Activated CD8-positive, alpha-beta T cell treated with anti-CD3 and anti-CD28 coated beads for 36 hours (primary cell): ENCODE measurements at regions not wholly inside any gene's neighbourhood (a gene's known extent, or its start where the extent isn't known, plus 50 kb on each side); places are given as distances from the start of the nearest gene placed in this dataset.

Source experiments
- ATAC-seq: fragments of 200-7000 bp; cut with Tn5 transposase; one replicate; pipeline ENCODE4 v1.10.0; 2021; ENCODE audit warnings: mild to moderate bottlenecking, moderate library complexity
- CTCF ChIA-PET: fragments of 350-600 bp; sonication (Branson Sonifier 250); formaldehyde crosslinking; loops from one replicate; lab custom pipeline; 2021; ENCODE audit warnings: antibody characterized with exemption; lab: Charles Lee
- POLR2A ChIA-PET: fragments of 350-600 bp; sonication (Branson Sonifier 250); formaldehyde crosslinking; loops from one replicate; lab custom pipeline; 2021; ENCODE audit warnings: antibody characterized with exemption; lab: Charles Lee
- DNase-seq: peaks from one replicate; pipeline ENCODE4 v3.0.0-alpha.2; 2020
- H3K27ac Mint-ChIP-seq: one replicate; pipeline ENCODE4 v1.8.0; 2021; ENCODE audit warnings: mild to moderate bottlenecking, mixed read lengths
- H3K27me3 Mint-ChIP-seq: one replicate; pipeline ENCODE4 v1.8.0; 2021; ENCODE audit warnings: mixed read lengths
- H3K36me3 Mint-ChIP-seq: one replicate; pipeline ENCODE4 v1.8.0; 2021; ENCODE audit warnings: low read depth, mixed read lengths
- H3K4me1 Mint-ChIP-seq: one replicate; pipeline ENCODE4 v1.8.0; 2021; ENCODE audit warnings: low read depth, mixed read lengths
- H3K4me3 Mint-ChIP-seq: one replicate; pipeline ENCODE4 v1.8.0; 2021; ENCODE audit warnings: mild to moderate bottlenecking, moderate library complexity, mixed read lengths
- H3K9me3 Mint-ChIP-seq: one replicate; pipeline ENCODE4 v1.8.0; 2021; ENCODE audit warnings: mixed read lengths
- CTCF ChIP-seq: fragments of 200-600 bp; IDR thresholded peaks from one replicate; pipeline ENCODE4 v1.8.0; 2022; ENCODE audit warnings: antibody characterized with exemption, mild to moderate bottlenecking
- intact Hi-C: fragments of 100-400 bp; cut with micrococcal nuclease; formaldehyde crosslinking; loops from one replicate; pipeline ENCODE4 v1.10.0; 2022

GRCh38 chr5:74122175-74122574 lies 496.2 kb downstream of the ARHGEF28 start:
- intact Hi-C loops, result no loop called here
- Mint-ChIP-seq H3K36me3 (no peaks in the 10 kb centered on the region), H3K27me3 (peaks cover 5% of the 10 kb centered on the region), H3K4me1 (no peaks in the 10 kb centered on the region), H3K4me3 (no peak overlapping the region), H3K9me3 (no peaks in the 10 kb centered on the region), H3K27ac (no peak overlapping the region)
- ChIA-PET CTCF (no interaction called here), POLR2A (no interaction called here)
- TF ChIP-seq CTCF, result no peak
- ATAC-seq (no peak), DNase-seq (no peak)

GRCh38 chr5:74120585-74120984 lies 494.6 kb downstream of the ARHGEF28 start:
- Mint-ChIP-seq H3K9me3 (no peaks in the 10 kb centered on the region), H3K27ac (no peak overlapping the region), H3K4me1 (no peaks in the 10 kb centered on the region), H3K27me3 (peaks cover 5% of the 10 kb centered on the region), H3K4me3 (no peak overlapping the region), H3K36me3 (no peaks in the 10 kb centered on the region)
- POLR2A ChIA-PET, result no interaction called here
- TF ChIP-seq CTCF, result no peak
- CTCF ChIA-PET, result no interaction called here
- ATAC-seq, result no peak
- intact Hi-C loops, result no loop called here
- DNase-seq, result no peak

GRCh38 chr5:74118071-74118470 lies 492.1 kb downstream of the ARHGEF28 start:
- CTCF ChIA-PET, result no interaction called here
- ATAC-seq (no peak), DNase-seq (no peak)
- Mint-ChIP-seq H3K36me3 (no peaks in the 10 kb centered on the region), H3K27me3 (peaks cover 8% of the 10 kb centered on the region), H3K9me3 (no peaks in the 10 kb centered on the region), H3K27ac (no peak overlapping the region), H3K4me3 (no peak overlapping the region), H3K4me1 (no peaks in the 10 kb centered on the region)
- no peak for TF ChIP-seq CTCF
- POLR2A ChIA-PET, result no interaction called here
- intact Hi-C loops, result no loop called here

GRCh38 chr5:74116984-74117383 lies 491.0 kb downstream of the ARHGEF28 start:
- no peaks in the 10 kb centered on the region for H3K36me3 Mint-ChIP-seq
- H3K27me3 Mint-ChIP-seq, result peaks cover 10% of the 10 kb centered on the region
- DNase-seq (no peak), ATAC-seq (no peak)
- H3K4me1 Mint-ChIP-seq, result no peaks in the 10 kb centered on the region
- no peak overlapping the region for H3K4me3 Mint-ChIP-seq
- POLR2A ChIA-PET, result no interaction called here
- H3K27ac Mint-ChIP-seq, result no peak overlapping the region
- CTCF ChIA-PET, result no interaction called here
- H3K9me3 Mint-ChIP-seq, result no peaks in the 10 kb centered on the region
- intact Hi-C loops, result no loop called here
- no peak for TF ChIP-seq CTCF

- TF ChIP-seq CTCF, result no peak
- Mint-ChIP-seq H3K36me3 (no peaks in the 10 kb centered on the region), H3K27ac (no peak overlapping the region), H3K4me1 (no peaks in the 10 kb centered on the region), H3K4me3 (no peak overlapping the region), H3K27me3 (peaks cover 10% of the 10 kb centered on the region), H3K9me3 (no peaks in the 10 kb centered on the region)
- no peak for ATAC-seq
- ChIA-PET CTCF (no interaction called here), POLR2A (no interaction called here)
- intact Hi-C loops, result no loop called here
- no peak for DNase-seq
These were observed 490.3 kb downstream of the ARHGEF28 start for GRCh38 chr5:74116266-74116665.
